Ascending aorta (tissue), 2 donors: ENCODE measurements at regions not wholly inside any gene's neighbourhood (a gene's known extent, or its start where the extent isn't known, plus 50 kb on each side); places are given as distances from the start of the nearest gene placed in this dataset.
"Not testable (repeated sequence)": the region's sequence is repeated elsewhere in the genome, so short reads cannot be mapped to it uniquely, and the experiment has no call there.

Source experiments
- DNase-seq, 2 donors: peaks; one replicate each; pipeline ENCODE4 v3.0.0-alpha.2; 2019; ENCODE audit warnings: low spot score in 2 of 2
- H3K27ac ChIP-seq, 2 donors: fragments of 200-600 bp; sonication (generic); one replicate each; pipeline ENCODE4 v1.5.1; 2016 to 2017; ENCODE audit warnings: mild to moderate bottlenecking in 1 of 2
- H3K27me3 ChIP-seq: fragments of 200-600 bp; sonication (generic); one replicate; pipeline ENCODE4 v1.5.1; 2017
- H3K36me3 ChIP-seq, 2 donors: fragments of 200-600 bp; sonication (generic); one replicate each; pipeline ENCODE4 v1.5.1; 2016
- H3K4me1 ChIP-seq, 2 donors: fragments of 200-600 bp; sonication (generic); one replicate each; pipeline ENCODE4 v1.5.1; 2016 to 2017; ENCODE audit warnings: mild to moderate bottlenecking in 1 of 2
- H3K4me3 ChIP-seq, 2 donors: fragments of 200-600 bp; sonication (generic); one replicate each; pipeline ENCODE4 v1.5.1; 2016 to 2017; ENCODE audit warnings: mild to moderate bottlenecking in 1 of 2
- H3K9me3 ChIP-seq, 2 donors: fragments of 200-600 bp; sonication (generic); one replicate each; pipeline ENCODE4 v1.5.1; 2016
- intact Hi-C: fragments of 100-400 bp; cut with DNase I; formaldehyde crosslinking; loops from one replicate; pipeline ENCODE4 v1.15.1; 2023
- TF ChIP-seq, protein P1 (sequence below), 3 experiments: fragments of 200-600 bp in 2 of 3; fragments of 450-650 bp in 1 of 3; sonication (generic) in 2 of 3; IDR thresholded peaks; one replicate each; pipeline ENCODE4 v1.5.1; 2016 to 2019; ENCODE audit warnings: antibody characterized with exemption in 3 of 3, mild to moderate bottlenecking in 1 of 3, moderate library complexity in 1 of 3

DNA sequence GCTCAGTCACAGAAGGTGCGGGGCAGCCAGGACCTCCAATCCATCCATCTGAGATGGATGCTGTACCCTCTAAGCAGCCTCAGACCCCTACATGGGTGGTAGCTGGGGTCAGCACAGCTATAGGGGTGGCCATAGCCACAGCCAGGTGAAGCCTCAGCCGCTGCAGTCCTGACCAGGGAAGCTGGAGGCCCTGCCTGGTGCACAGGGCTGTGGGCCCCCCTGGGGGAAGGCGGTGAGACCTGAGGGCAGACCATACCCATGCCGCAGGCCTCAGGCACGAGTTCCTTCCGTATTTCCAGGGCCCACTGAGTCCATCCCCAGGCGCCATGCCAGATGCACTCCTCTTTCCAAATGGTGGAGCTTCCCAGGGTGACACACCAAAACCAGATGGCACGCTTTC is 96.6 kb upstream of the KDM7A start:
- DNase-seq, result no peak
- no peaks in the 10 kb centered on the region for H3K4me1 ChIP-seq
- no peak overlapping the region for H3K4me3 ChIP-seq
- no peaks in the 10 kb centered on the region for H3K9me3 ChIP-seq
- no peak overlapping the region for H3K27ac ChIP-seq
- H3K36me3 ChIP-seq, result no peaks in the 10 kb centered on the region
- no peaks in the 10 kb centered on the region for H3K27me3 ChIP-seq
- TF ChIP-seq, protein P1, sequence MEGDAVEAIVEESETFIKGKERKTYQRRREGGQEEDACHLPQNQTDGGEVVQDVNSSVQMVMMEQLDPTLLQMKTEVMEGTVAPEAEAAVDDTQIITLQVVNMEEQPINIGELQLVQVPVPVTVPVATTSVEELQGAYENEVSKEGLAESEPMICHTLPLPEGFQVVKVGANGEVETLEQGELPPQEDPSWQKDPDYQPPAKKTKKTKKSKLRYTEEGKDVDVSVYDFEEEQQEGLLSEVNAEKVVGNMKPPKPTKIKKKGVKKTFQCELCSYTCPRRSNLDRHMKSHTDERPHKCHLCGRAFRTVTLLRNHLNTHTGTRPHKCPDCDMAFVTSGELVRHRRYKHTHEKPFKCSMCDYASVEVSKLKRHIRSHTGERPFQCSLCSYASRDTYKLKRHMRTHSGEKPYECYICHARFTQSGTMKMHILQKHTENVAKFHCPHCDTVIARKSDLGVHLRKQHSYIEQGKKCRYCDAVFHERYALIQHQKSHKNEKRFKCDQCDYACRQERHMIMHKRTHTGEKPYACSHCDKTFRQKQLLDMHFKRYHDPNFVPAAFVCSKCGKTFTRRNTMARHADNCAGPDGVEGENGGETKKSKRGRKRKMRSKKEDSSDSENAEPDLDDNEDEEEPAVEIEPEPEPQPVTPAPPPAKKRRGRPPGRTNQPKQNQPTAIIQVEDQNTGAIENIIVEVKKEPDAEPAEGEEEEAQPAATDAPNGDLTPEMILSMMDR (IDR thresholded peaks at IDR 0.05), result no peak
- intact Hi-C loops, result no loop called here

GRCh38 chr7:140271643-140271968 is 94.8 kb upstream of the KDM7A start:
- H3K36me3 ChIP-seq, H3K27me3 ChIP-seq, H3K4me1 ChIP-seq, H3K27ac ChIP-seq, DNase-seq, H3K4me3 ChIP-seq, intact Hi-C loops, H3K9me3 ChIP-seq: not testable (repeated sequence)

DNA sequence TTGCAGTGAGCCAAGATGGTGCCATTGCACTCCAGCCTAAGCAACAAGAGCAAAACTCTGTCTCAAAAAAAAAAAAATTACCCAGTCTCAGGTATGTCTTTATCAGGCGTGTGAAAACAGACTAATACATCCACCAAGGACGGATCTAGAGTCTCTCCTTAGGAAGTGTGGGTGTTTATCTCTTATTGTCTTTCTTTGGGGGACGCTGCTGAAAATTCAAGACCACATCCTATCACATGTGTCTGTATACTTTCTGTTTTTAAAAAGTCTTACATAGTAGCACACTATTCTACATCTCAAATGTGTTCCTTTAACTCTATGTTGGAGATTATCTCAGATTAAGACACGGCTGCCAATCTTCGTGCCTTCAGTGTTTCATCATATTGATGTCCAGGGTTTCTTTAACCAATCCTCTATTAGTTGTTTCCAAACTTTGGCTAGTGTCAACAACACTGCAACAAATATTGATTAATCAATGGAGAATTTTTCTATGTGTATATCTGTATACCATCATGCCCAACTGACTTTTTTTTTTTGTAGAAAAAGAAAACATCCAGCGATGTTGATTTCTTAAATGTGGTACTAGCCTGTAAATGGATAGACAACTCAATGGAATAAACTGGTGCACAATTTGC is 92.3 kb upstream of the KDM7A start:
- no peak for DNase-seq
- no peak overlapping the region for H3K4me3 ChIP-seq
- no peaks in the 10 kb centered on the region for H3K27me3 ChIP-seq
- no peaks in the 10 kb centered on the region for H3K36me3 ChIP-seq
- H3K27ac ChIP-seq, result no peak overlapping the region
- intact Hi-C loops, result no loop called here
- TF ChIP-seq, protein P1 (IDR thresholded peaks at IDR 0.05), result no peak
- no peaks in the 10 kb centered on the region for H3K4me1 ChIP-seq
- no peaks in the 10 kb centered on the region for H3K9me3 ChIP-seq

GRCh38 chr7:140267381-140268226 is 90.8 kb upstream of the KDM7A start:
- Histone ChIP-seq H3K36me3 (no peaks in the 10 kb centered on the region), H3K27ac (no peak overlapping the region), H3K4me1 (no peaks in the 10 kb centered on the region), H3K4me3 (no peak overlapping the region), H3K9me3 (no peaks in the 10 kb centered on the region), H3K27me3 (no peaks in the 10 kb centered on the region)
- DNase-seq, result no peak
- intact Hi-C loops, result no loop called here
- TF ChIP-seq, protein P1 (IDR thresholded peaks at IDR 0.05), result no peak

DNA sequence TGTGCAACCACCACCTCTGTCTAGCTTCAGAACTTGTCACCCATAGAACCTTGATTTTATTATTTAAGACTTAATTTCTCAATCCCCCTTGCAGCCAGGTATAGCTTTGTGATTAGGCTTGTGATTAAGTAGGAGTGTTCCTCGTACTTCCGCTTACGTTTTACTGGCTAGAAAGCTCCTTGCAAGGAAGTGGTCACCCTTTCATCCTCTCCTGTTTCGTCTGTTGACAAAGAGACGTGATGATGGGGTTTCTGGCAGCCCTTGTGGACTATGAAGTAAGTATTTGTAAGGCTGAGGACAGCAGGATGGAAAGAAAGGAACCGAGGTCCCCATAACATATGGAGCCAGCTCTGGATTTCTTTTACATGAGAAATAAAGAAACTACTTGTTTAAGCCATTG is 86.5 kb upstream of the KDM7A start:
- TF ChIP-seq, protein P1 (IDR thresholded peaks at IDR 0.05), result no peak
- H3K4me3 ChIP-seq, result no peak overlapping the region
- no peak overlapping the region for H3K27ac ChIP-seq
- DNase-seq, result no peak
- intact Hi-C loops, result no loop called here
- H3K36me3 ChIP-seq, result no peaks in the 10 kb centered on the region
- H3K4me1 ChIP-seq, result no peaks in the 10 kb centered on the region
- no peaks in the 10 kb centered on the region for H3K27me3 ChIP-seq
- no peaks in the 10 kb centered on the region for H3K9me3 ChIP-seq

- no peak overlapping the region for H3K27ac ChIP-seq
- no peaks in the 10 kb centered on the region for H3K27me3 ChIP-seq
- no peak for DNase-seq
- no peak overlapping the region for H3K4me3 ChIP-seq
- TF ChIP-seq, protein P1 (IDR thresholded peaks at IDR 0.05), result no peak
- H3K36me3 ChIP-seq, result no peaks in the 10 kb centered on the region
- H3K9me3 ChIP-seq, result no peaks in the 10 kb centered on the region
- intact Hi-C loops, result no loop called here
- no peaks in the 10 kb centered on the region for H3K4me1 ChIP-seq
Observed at GRCh38 chr7:140262242-140262903, 85.6 kb upstream of the KDM7A start.
